ENCODE measurements at regions not wholly inside any gene's neighbourhood (a gene's known extent, or its start where the extent isn't known, plus 50 kb on each side); places are given as distances from the start of the nearest gene placed in this dataset.
"Not testable (repeated sequence)": the region's sequence is repeated elsewhere in the genome, so short reads cannot be mapped to it uniquely, and the experiment has no call there.

GRCh38 chr6:168804331-168804730, 363.3 kb downstream of the SMOC2 start:
- intact Hi-C loops (cut with DNase I; ENCODE audit: low total_unique reads) = no loop called here
- H3K4me3 ChIP-seq = no peak overlapping the region
- no peak for TF ChIP-seq CTCF (IDR thresholded peaks at IDR 0.05)
- no peak for TF ChIP-seq POLR2A (IDR thresholded peaks at IDR 0.05)
- H3K9me3 ChIP-seq = no peaks in the 10 kb centered on the region
- no peaks in the 10 kb centered on the region for H3K4me1 ChIP-seq
- no peak for DNase-seq
- H3K27me3 ChIP-seq = no peaks in the 10 kb centered on the region
- H3K27ac ChIP-seq = no peak overlapping the region
- H3K36me3 ChIP-seq = no peaks in the 10 kb centered on the region

GRCh38 chr6:168803874-168804273, 362.9 kb downstream of the SMOC2 start:
- Histone ChIP-seq H3K9me3 (no peaks in the 10 kb centered on the region), H3K27me3 (no peaks in the 10 kb centered on the region), H3K27ac (no peak overlapping the region), H3K4me1 (no peaks in the 10 kb centered on the region), H3K36me3 (no peaks in the 10 kb centered on the region), H3K4me3 (no peak overlapping the region)
- TF ChIP-seq CTCF (IDR thresholded peaks at IDR 0.05) = no peak
- no peak for TF ChIP-seq POLR2A (IDR thresholded peaks at IDR 0.05)
- no peak for DNase-seq
- intact Hi-C loops (cut with DNase I; ENCODE audit: low total_unique reads) = no loop called here

- H3K27me3 ChIP-seq = no peaks in the 10 kb centered on the region
- no peaks in the 10 kb centered on the region for H3K4me1 ChIP-seq
- TF ChIP-seq POLR2A (IDR thresholded peaks at IDR 0.05) (no peak), CTCF (IDR thresholded peaks at IDR 0.05) (no peak)
- intact Hi-C loops (cut with DNase I; ENCODE audit: low total_unique reads) = no loop called here
- no peak overlapping the region for H3K4me3 ChIP-seq
- H3K36me3 ChIP-seq = no peaks in the 10 kb centered on the region
- H3K27ac ChIP-seq = no peak overlapping the region
- no peak for DNase-seq
- no peaks in the 10 kb centered on the region for H3K9me3 ChIP-seq
These were observed 358.1 kb downstream of the SMOC2 start for GRCh38 chr6:168799067-168799466.

- TF ChIP-seq CTCF (IDR thresholded peaks at IDR 0.05) (no peak), POLR2A (IDR thresholded peaks at IDR 0.05) (no peak)
- no peaks in the 10 kb centered on the region for H3K36me3 ChIP-seq
- no peaks in the 10 kb centered on the region for H3K4me1 ChIP-seq
- intact Hi-C loops (cut with DNase I; ENCODE audit: low total_unique reads) = no loop called here
- no peak for DNase-seq
- no peak overlapping the region for H3K27ac ChIP-seq
- no peak overlapping the region for H3K4me3 ChIP-seq
- H3K9me3 ChIP-seq = no peaks in the 10 kb centered on the region
- no peaks in the 10 kb centered on the region for H3K27me3 ChIP-seq
These were observed 355.1 kb downstream of the SMOC2 start for GRCh38 chr6:168796106-168796505.

- H3K4me3 ChIP-seq; DNase-seq; intact Hi-C loops (cut with DNase I; ENCODE audit: low total_unique reads); H3K4me1 ChIP-seq; H3K27ac ChIP-seq; H3K36me3 ChIP-seq; H3K27me3 ChIP-seq; H3K9me3 ChIP-seq: not testable (repeated sequence)
These were observed 354.6 kb downstream of the SMOC2 start for GRCh38 chr6:168795611-168796010.

GRCh38 chr6:168794491-168794890, 353.5 kb downstream of the SMOC2 start:
- no peak for DNase-seq
- Histone ChIP-seq H3K4me3 (no peak overlapping the region), H3K27ac (no peak overlapping the region), H3K4me1 (no peaks in the 10 kb centered on the region), H3K36me3 (no peaks in the 10 kb centered on the region), H3K27me3 (no peaks in the 10 kb centered on the region), H3K9me3 (no peaks in the 10 kb centered on the region)
- intact Hi-C loops (cut with DNase I; ENCODE audit: low total_unique reads) = no loop called here
- TF ChIP-seq CTCF (IDR thresholded peaks at IDR 0.05) (no peak), POLR2A (IDR thresholded peaks at IDR 0.05) (no peak)
